ENCODE measurements at regions not wholly inside any gene's neighbourhood (a gene's known extent, or its start where the extent isn't known, plus 50 kb on each side); places are given as distances from the start of the nearest gene placed in this dataset.

DNA sequence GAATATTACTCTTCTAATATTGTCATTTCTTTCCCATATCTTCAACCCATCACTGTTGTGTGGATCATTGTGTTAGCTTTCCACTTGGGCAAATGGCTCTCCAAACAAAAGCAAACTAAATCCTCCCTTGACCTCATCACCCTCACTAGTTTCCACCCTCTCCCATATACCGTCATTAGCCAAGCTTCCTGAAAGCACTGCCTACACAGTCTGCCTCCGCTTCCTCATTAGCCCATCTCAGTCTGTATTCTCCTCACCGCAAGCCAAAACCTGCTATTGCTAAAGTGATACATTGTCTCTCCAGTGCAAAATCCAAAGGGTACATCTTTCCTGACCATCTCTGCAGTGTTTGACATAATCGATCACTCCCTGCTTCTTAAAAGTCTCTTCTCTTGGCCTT is 212.6 kb downstream of the CLIC5 start:
- no peaks in the 10 kb centered on the region for H3K36me3 ChIP-seq
- no peak overlapping the region for H3K27ac ChIP-seq
- peaks cover 20% of the 10 kb centered on the region for H3K4me1 ChIP-seq
- no peak overlapping the region for H3K4me3 ChIP-seq
- no peaks in the 10 kb centered on the region for H3K27me3 ChIP-seq
- TF ChIP-seq POLR2AphosphoS5 (IDR thresholded peaks at IDR 0.05; ENCODE audit: insufficient read depth in 1 of 2, low read depth in 1 of 2) (no peak), POLR2A (IDR thresholded peaks at IDR 0.05) (no peak)
- TF ChIP-seq, protein P1, sequence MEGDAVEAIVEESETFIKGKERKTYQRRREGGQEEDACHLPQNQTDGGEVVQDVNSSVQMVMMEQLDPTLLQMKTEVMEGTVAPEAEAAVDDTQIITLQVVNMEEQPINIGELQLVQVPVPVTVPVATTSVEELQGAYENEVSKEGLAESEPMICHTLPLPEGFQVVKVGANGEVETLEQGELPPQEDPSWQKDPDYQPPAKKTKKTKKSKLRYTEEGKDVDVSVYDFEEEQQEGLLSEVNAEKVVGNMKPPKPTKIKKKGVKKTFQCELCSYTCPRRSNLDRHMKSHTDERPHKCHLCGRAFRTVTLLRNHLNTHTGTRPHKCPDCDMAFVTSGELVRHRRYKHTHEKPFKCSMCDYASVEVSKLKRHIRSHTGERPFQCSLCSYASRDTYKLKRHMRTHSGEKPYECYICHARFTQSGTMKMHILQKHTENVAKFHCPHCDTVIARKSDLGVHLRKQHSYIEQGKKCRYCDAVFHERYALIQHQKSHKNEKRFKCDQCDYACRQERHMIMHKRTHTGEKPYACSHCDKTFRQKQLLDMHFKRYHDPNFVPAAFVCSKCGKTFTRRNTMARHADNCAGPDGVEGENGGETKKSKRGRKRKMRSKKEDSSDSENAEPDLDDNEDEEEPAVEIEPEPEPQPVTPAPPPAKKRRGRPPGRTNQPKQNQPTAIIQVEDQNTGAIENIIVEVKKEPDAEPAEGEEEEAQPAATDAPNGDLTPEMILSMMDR (IDR thresholded peaks at IDR 0.05): no peak
- no peaks in the 10 kb centered on the region for H3K9me3 ChIP-seq
- intact Hi-C loops (cut with DNase I): no loop called here
- no peak for DNase-seq (ENCODE audit: extremely low spot score in 2 of 2)

DNA sequence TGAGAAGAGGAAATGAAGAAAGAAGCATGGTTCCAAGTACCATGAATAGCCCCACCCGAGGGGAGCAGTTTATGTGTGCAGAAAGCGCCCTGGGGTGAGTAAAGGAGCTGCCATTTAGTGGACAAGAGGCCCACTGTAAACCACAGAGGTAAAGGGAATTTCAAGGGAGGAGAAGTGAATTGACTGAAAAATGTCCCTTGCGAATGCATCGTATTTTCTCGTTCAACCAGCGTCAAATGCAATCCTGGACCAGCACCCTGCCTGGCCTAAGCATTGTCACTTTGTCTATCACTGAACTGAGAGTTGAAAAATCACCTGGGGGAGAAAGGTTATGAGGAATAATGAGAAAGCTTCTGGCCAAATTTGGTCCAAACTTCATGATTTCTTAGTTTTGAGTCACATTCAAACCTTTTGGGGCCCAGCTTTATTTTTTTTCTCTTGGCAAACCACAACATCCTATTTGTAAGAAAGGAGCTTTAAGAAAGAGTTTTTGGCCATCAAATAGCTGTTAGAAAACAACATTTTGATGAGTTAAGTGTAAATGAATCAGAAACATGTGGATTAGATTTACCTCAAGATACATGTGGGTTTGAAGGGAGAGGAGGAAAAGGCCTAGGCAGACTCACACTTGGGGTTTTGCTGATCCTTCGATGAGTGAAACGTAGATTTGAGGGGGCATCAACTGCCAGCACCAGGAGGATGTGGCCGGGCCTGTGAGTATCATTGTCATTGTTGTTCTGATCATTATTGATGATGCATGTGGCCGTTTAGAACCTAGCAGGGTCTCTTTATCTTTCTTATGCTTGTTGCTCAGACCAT is 214.0 kb downstream of the CLIC5 start:
- intact Hi-C loops (cut with DNase I): no loop called here
- Histone ChIP-seq H3K4me3 (no peak overlapping the region), H3K36me3 (no peaks in the 10 kb centered on the region), H3K9me3 (no peaks in the 10 kb centered on the region), H3K27ac (no peak overlapping the region), H3K27me3 (no peaks in the 10 kb centered on the region), H3K4me1 (peaks cover 20% of the 10 kb centered on the region)
- no peak for DNase-seq (ENCODE audit: extremely low spot score in 2 of 2)
- no peak for TF ChIP-seq POLR2AphosphoS5 (IDR thresholded peaks at IDR 0.05; ENCODE audit: insufficient read depth in 1 of 2, low read depth in 1 of 2)
- no peak for TF ChIP-seq POLR2A (IDR thresholded peaks at IDR 0.05)
- TF ChIP-seq, protein P1 (IDR thresholded peaks at IDR 0.05): no peak

DNA sequence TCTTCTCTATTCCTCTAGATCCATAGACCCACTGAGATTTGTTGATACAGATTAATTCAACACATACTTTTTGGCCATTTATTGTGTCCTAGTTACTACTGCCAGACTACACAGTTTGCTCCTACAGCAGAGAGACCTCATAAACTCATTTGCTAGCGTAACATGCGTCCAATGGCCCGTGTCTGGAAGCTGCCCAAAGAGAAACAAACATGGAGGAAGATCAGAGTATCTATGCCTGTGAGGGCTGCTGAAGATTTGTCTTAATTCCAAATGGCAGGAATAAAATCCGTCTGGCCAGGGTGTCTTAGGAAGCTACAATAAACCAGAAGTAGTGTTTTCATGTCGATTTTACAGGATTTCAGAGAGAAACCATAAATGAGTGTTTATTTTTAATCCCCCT is 214.7 kb downstream of the CLIC5 start:
- TF ChIP-seq POLR2A (IDR thresholded peaks at IDR 0.05) (no peak), POLR2AphosphoS5 (IDR thresholded peaks at IDR 0.05; ENCODE audit: insufficient read depth in 1 of 2, low read depth in 1 of 2) (no peak)
- TF ChIP-seq, protein P1 (IDR thresholded peaks at IDR 0.05): no peak
- no peak overlapping the region for H3K4me3 ChIP-seq

GRCh38 chr6:45795678-45796077 is 220.0 kb downstream of the CLIC5 start:
- Histone ChIP-seq H3K4me1 (peaks cover 6% of the 10 kb centered on the region), H3K9me3 (no peaks in the 10 kb centered on the region), H3K27me3 (no peaks in the 10 kb centered on the region), H3K4me3 (no peak overlapping the region), H3K36me3 (no peaks in the 10 kb centered on the region), H3K27ac (no peak overlapping the region)
- TF ChIP-seq, protein P1 (IDR thresholded peaks at IDR 0.05): no peak
- no peak for TF ChIP-seq POLR2A (IDR thresholded peaks at IDR 0.05)
- TF ChIP-seq POLR2AphosphoS5 (IDR thresholded peaks at IDR 0.05; ENCODE audit: insufficient read depth in 1 of 2, low read depth in 1 of 2): no peak
- no peak for DNase-seq (ENCODE audit: extremely low spot score in 2 of 2)
- intact Hi-C loops (cut with DNase I): no loop called here

More for the DNA sequence above, 214.7 kb downstream of the CLIC5 start:
- Histone ChIP-seq H3K27me3 (no peaks in the 10 kb centered on the region), H3K9me3 (no peaks in the 10 kb centered on the region), H3K36me3 (no peaks in the 10 kb centered on the region), H3K27ac (no peak overlapping the region), H3K4me1 (peaks cover 20% of the 10 kb centered on the region)
- DNase-seq (ENCODE audit: extremely low spot score in 2 of 2): no peak
- intact Hi-C loops (cut with DNase I): no loop called here

DNA sequence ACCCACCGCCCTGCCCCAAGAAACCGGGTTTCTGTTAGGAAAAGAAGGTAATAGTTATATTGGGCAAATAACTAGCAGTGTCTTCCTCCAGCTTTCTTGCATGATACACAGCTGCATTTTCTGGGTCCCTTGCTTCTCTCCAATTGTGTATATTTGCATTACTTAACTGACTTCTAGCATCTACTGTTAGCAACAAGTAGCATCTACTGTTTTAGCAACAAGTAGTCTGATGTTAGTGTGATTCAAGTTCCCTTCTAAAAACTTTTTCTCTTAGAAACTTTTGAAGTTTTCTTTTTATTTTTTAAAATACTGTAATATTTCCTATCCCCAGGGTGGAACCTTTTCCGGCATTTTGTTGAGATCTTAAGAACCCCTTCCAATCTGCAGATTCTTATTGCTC is 221.2 kb downstream of the CLIC5 start:
- intact Hi-C loops (cut with DNase I): no loop called here
- Histone ChIP-seq H3K36me3 (no peaks in the 10 kb centered on the region), H3K27ac (no peak overlapping the region), H3K27me3 (no peaks in the 10 kb centered on the region), H3K4me3 (no peak overlapping the region), H3K4me1 (no peaks in the 10 kb centered on the region), H3K9me3 (no peaks in the 10 kb centered on the region)
- DNase-seq (ENCODE audit: extremely low spot score in 2 of 2): no peak
- TF ChIP-seq, protein P1 (IDR thresholded peaks at IDR 0.05): no peak
- TF ChIP-seq POLR2A (IDR thresholded peaks at IDR 0.05) (no peak), POLR2AphosphoS5 (IDR thresholded peaks at IDR 0.05; ENCODE audit: insufficient read depth in 1 of 2, low read depth in 1 of 2) (no peak)

Data from vagina (tissue), 2 donors.